HUES64 (cell line): ENCODE measurements at regions not wholly inside any gene's neighbourhood (a gene's known extent, or its start where the extent isn't known, plus 50 kb on each side); places are given as distances from the start of the nearest gene placed in this dataset.

Source experiments
- H3K27ac ChIP-seq: 2 replicates; pipeline ENCODE4 v1.7.0; 2013; ENCODE audit warnings: low read depth, low read length, inconsistent platforms
- H3K27me3 ChIP-seq: 2 replicates; pipeline ENCODE4 v1.6.1; 2013; ENCODE audit warnings: mild to moderate bottlenecking, low read length; ENCODE audit not compliant: insufficient read depth
- H3K36me3 ChIP-seq: 2 replicates; pipeline ENCODE4 v1.6.1; 2013; ENCODE audit warnings: mild to moderate bottlenecking, low read length; ENCODE audit not compliant: insufficient read depth
- H3K4me1 ChIP-seq: 2 replicates; pipeline ENCODE4 v1.6.1; 2013; ENCODE audit warnings: mild to moderate bottlenecking, low read length, moderate library complexity; ENCODE audit not compliant: insufficient read depth
- H3K4me3 ChIP-seq: 2 replicates; pipeline ENCODE4 v1.5.1; 2013; ENCODE audit warnings: mild to moderate bottlenecking, low read length, moderate library complexity
- H3K9ac ChIP-seq: 2 replicates; pipeline ENCODE4 v1.6.1; 2013; ENCODE audit warnings: mild to moderate bottlenecking, low read depth, low read length
- H3K9me3 ChIP-seq: 2 replicates; pipeline ENCODE4 v1.6.1; 2013; ENCODE audit warnings: low read depth, low read length; ENCODE audit not compliant: insufficient read depth
- WGBS: fragments of 150-250, 120-280 bp; methylation state at CpG from one replicate; pipeline ENCODE4 v1.1.7; 2013; ENCODE audit warnings: missing lambda C conversion rate; 5-methylcytosine and 5-hydroxymethylcytosine counted together

DNA sequence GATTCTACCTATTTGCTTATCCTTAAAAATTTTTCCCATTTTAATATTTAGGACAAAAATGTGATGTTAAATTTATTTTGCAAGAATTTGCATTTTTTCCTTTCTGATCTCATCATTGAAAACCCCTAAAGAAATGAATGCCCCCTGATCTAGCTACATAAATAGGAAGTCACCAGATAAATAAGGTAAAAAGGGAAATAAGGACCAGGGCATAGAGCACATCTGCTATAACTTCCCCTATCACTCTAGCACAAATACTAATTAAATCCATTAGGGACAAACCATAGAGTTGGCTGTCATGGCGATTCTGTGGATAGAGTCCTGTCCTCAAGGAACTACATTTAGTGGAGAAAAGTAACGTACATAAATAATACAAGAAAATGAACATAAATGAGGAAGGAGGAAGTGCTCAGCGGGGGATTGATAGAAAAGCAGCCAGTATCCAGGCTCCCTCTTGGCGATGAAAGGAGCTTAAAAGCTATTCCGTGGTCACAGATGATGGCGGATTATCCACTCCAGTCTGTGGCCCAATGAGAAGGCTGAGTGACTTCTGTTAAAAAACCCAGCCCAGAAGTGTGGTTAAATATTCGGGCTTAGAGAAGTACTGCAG, 76.9 kb upstream of the RPL34 start:
- H3K36me3 ChIP-seq, result no peaks in the 10 kb centered on the region
- WGBS, result 90% methylated on average over 6 of the region's 7 CpGs
- 0 out of 2 replicates have a peak, but pooled peaks cover 7% of the 10 kb centered on the region for H3K9me3 ChIP-seq
- no peak overlapping the region for H3K4me3 ChIP-seq
- no peaks in the 10 kb centered on the region for H3K4me1 ChIP-seq
- H3K9ac ChIP-seq, result no peak overlapping the region
- H3K27me3 ChIP-seq, result no peaks in the 10 kb centered on the region
- H3K27ac ChIP-seq, result no peak overlapping the region

DNA sequence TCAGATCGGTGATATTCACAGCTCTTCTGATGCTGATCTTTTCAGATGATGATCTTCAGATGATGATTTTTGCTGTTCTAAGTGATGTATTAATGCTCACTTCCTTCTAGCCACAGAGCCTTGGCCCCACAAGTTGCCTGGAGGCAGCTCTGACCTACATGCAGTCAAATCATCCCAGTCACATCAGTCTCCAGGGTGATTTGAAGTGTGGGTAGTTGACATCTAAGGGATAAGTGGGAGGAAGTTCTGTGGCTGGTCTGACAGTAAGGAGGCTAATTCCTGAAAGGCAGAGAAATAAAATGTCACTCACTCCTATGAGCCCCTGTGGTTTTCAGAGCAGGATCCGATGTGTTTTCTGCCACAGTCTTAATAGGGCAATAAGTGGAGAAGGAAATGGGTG, 79.8 kb upstream of the RPL34 start:
- H3K4me1 ChIP-seq, result no peaks in the 10 kb centered on the region
- no peaks in the 10 kb centered on the region for H3K36me3 ChIP-seq
- no peak overlapping the region for H3K4me3 ChIP-seq
- WGBS, result 88% methylated on average over 1 of the region's 2 CpGs
- no peaks in the 10 kb centered on the region for H3K9me3 ChIP-seq
- no peak overlapping the region for H3K27ac ChIP-seq
- no peak overlapping the region for H3K9ac ChIP-seq
- no peaks in the 10 kb centered on the region for H3K27me3 ChIP-seq

DNA sequence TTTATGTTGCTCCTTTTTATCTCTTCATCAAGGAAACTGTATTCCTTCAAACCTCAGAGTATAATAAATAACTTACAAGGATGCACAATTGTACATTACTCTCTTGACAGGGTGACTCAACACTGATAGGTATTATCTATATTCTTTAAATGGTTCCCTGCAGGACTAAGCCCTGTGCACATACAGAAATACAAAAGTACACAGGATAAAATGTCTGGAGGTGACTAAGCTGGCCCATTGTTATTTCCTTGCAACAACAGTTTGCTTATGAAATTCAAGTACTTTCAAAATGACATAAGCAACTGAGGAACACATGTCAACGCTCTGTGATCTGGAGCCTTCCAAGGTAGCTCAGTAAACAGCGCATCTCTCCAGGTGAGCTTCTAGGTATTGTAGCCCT, 83.8 kb upstream of the RPL34 start:
- WGBS, result 95% methylated on average over 2 of the region's 2 CpGs
- H3K4me3 ChIP-seq, result no peak overlapping the region
- H3K9ac ChIP-seq, result no peak overlapping the region
- no peak overlapping the region for H3K27ac ChIP-seq
- H3K27me3 ChIP-seq, result no peaks in the 10 kb centered on the region
- H3K4me1 ChIP-seq, result no peaks in the 10 kb centered on the region
- no peaks in the 10 kb centered on the region for H3K9me3 ChIP-seq
- H3K36me3 ChIP-seq, result no peaks in the 10 kb centered on the region

DNA sequence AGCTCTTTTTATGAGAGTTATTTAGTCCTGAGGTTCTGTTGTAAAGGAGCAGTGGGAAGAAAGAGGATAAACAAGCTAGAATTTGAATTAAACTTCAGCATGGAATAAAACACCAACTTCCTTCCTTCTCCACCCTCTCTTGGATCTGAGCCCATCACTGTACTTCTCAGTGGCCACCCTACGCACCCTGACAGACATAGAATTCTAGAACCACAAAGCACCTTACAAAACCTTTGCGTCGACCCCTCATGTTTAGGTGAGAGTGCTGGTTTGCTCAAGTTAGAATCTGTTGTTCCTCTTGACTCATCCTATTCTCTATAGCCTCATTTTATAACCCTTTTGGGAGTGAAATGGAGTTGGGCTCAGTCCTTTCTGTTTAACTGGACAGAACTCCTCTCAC, 84.6 kb upstream of the RPL34 start:
- Histone ChIP-seq H3K4me3 (no peak overlapping the region), H3K27ac (no peak overlapping the region), H3K4me1 (no peaks in the 10 kb centered on the region; the same call in 1 of the 2 replicates), H3K36me3 (no peaks in the 10 kb centered on the region), H3K9ac (no peak overlapping the region), H3K27me3 (no peaks in the 10 kb centered on the region), H3K9me3 (no peaks in the 10 kb centered on the region)
- 88% methylated on average over 1 of the region's 3 CpGs for WGBS

DNA sequence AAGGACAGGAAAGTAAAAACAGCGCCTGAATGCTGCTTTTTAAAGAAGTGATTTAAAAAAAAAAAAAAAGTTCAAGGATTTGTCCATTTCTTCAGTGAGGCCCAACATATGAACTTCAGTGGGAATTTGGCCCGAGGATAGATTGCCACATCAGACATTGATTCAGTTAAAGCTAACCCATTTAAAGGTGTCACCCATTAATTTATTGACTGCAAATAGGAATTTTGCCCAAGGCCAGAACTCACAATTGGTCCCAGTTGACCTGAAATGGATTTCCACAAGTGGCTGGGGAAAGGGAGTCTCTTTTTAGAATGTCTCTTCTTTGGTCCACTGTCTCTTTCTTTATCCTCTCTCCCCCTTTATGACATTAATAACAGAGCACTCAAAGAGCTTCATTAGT, 86.5 kb upstream of the RPL34 start:
- Histone ChIP-seq H3K9ac (no peak overlapping the region), H3K27ac (no peak overlapping the region), H3K27me3 (no peaks in the 10 kb centered on the region), H3K4me1 (peaks cover 6% of the 10 kb centered on the region; the same call in 1 of the 2 replicates), H3K36me3 (no peaks in the 10 kb centered on the region), H3K9me3 (no peaks in the 10 kb centered on the region), H3K4me3 (no peak overlapping the region)
- WGBS, result 89% methylated on average over 2 of the region's 2 CpGs

DNA sequence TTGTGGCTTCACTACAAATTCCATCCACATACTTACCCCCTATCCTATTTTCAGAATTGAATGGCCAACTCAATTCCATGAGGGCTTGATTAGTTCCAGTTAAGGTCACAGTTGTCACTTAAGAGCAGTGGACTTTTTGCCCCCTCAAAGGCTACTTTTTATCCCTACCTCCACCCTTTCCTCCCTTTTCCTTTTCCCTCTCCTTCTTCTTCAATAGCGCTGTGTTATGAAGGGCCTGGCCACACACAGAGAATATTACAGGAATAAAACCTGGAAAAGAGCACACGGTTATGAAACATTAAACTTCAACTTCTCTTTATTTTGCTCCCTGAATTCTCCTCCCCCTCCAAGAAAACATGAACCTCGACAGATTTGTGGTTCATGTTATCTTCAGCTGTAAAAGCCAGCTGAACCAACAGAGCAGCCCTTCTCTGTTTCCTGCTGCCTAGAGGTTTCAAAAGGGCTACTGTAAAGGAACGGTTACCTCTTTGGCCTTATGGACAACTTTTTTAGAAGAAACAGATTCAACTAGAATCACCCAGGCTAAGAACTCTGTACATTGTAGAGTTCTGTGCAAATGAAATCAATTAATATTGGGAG, 87.0 kb upstream of the RPL34 start:
- 91% methylated on average over 4 of the region's 4 CpGs for WGBS
- H3K9ac ChIP-seq, result no peak overlapping the region
- no peaks in the 10 kb centered on the region for H3K36me3 ChIP-seq
- H3K4me1 ChIP-seq, result peaks cover 8% of the 10 kb centered on the region; the same call in 1 of the 2 replicates
- H3K27ac ChIP-seq, result no peak overlapping the region
- H3K27me3 ChIP-seq, result no peaks in the 10 kb centered on the region
- no peaks in the 10 kb centered on the region for H3K9me3 ChIP-seq
- H3K4me3 ChIP-seq, result no peak overlapping the region

DNA sequence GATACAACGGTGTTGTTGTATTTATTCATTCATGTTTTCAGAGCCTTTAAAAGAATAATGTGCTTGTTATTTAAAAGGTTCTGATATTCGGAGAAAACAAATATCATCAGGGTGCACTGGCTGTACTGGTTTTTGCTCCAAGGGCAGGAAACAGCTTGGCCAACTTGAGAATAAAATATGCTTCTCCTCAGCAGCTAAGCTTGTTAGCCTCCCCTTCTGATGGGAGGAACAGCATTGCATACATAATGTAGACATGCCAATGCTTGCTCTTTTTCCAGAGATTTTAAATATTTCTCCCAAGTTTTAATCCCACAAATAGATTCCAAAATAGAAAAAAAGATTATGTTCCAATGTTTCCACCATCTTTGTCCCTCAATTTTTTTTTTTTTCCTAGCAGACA, 87.6 kb upstream of the RPL34 start:
- no peak overlapping the region for H3K4me3 ChIP-seq
- no peaks in the 10 kb centered on the region for H3K27me3 ChIP-seq
- H3K27ac ChIP-seq, result no peak overlapping the region
- H3K36me3 ChIP-seq, result no peaks in the 10 kb centered on the region
- 93% methylated on average over 2 of the region's 2 CpGs for WGBS
- no peaks in the 10 kb centered on the region for H3K9me3 ChIP-seq
- no peak overlapping the region for H3K9ac ChIP-seq
- H3K4me1 ChIP-seq, result peaks cover 8% of the 10 kb centered on the region; the same call in 1 of the 2 replicates

DNA sequence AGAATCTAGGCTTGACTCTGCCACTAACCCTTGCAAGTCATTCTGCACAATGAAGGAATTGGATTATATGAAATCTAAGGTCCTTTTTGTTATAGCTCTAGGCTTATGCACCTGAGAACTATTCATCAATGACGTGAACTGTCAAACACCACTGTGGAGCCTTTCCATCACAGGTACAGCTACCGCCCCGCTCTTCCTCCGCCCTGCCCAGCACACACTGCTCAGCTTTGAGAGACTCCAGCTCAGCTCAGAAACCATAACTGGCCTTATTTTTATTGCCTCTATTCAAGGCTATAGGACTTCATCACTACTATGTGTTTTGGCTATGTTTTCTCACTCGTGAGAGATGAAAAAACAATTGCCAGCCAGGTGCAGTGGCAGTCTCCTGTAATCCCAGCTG, 88.2 kb upstream of the RPL34 start:
- H3K36me3 ChIP-seq, result no peaks in the 10 kb centered on the region
- no peaks in the 10 kb centered on the region for H3K27me3 ChIP-seq
- H3K9ac ChIP-seq, result no peak overlapping the region
- no peaks in the 10 kb centered on the region for H3K9me3 ChIP-seq
- no peak overlapping the region for H3K27ac ChIP-seq
- peaks cover 8% of the 10 kb centered on the region; the same call in 1 of the 2 replicates for H3K4me1 ChIP-seq
- no peak overlapping the region for H3K4me3 ChIP-seq
- 81% methylated on average over 5 of the region's 5 CpGs for WGBS

DNA sequence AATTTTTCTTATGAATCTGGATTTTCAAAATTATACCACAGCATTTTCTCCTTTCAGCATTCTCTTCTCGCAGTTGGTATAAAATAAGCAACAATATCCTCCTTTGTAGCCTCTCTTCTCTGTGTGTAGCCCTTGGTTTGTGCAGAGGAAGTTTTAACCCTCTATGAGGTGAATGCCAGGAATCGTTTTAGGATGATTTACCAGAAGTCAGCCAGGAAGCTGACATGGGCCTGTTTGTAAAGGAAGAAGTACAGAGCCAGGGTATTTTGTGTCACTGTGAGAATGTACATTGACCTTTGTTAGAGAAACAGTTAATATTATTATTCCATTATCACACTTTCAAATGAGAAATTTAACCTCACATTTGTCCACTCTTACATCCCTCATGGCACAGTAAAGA, 88.9 kb upstream of the RPL34 start:
- Histone ChIP-seq H3K9ac (no peak overlapping the region), H3K27ac (no peak overlapping the region), H3K36me3 (no peaks in the 10 kb centered on the region), H3K4me1 (peaks cover 8% of the 10 kb centered on the region; the same call in 1 of the 2 replicates), H3K27me3 (no peaks in the 10 kb centered on the region), H3K9me3 (no peaks in the 10 kb centered on the region), H3K4me3 (no peak overlapping the region)
- 93% methylated on average over 2 of the region's 2 CpGs for WGBS

DNA sequence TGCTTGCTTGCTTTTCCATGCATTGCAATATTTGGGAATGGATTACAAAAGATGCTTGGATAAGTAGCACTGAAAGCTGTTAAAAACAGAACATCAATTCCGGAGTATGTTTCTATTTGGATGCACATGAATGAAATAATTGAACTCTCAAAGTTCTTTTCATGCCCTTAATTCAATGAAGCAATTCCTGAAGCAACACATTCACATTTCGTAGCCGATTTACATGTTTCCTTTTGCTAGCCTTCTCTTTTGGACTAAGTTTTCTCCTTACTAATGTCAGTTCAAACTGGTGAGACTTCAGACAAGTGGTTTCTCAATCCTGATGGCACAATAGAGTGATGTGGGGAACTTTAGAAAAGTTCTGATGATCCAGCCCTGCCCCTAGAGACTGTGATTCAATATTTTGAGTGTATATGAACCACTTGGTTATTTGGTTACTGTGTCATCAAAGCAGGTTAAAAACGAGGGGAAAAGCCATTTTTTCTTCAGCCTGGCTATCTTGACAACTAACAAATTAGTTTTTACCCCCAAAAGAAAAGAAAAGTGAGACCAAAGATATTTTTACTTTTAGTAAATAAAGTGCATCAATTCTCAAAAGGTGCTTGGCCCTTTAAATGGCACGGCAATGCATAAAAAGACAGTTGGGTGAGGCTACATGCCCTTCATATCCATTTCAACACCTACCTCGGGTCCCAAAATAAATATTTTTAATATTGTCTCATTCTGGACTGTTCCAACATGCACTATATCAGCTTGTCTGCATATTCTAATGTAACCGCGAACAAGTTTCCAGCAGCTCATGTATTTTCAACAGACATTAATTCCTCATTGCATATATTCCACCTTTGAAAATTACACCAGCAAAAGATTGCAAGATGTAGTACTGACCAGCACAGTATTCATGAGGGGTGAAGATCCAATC, 90.1 kb upstream of the RPL34 start:
- Histone ChIP-seq H3K36me3 (no peaks in the 10 kb centered on the region), H3K9me3 (no peaks in the 10 kb centered on the region), H3K4me1 (peaks cover 8% of the 10 kb centered on the region; the same call in 1 of the 2 replicates), H3K4me3 (no peak overlapping the region), H3K27me3 (no peaks in the 10 kb centered on the region), H3K9ac (no peak overlapping the region), H3K27ac (no peak overlapping the region)
- 88% methylated on average over 8 of the region's 8 CpGs for WGBS

DNA sequence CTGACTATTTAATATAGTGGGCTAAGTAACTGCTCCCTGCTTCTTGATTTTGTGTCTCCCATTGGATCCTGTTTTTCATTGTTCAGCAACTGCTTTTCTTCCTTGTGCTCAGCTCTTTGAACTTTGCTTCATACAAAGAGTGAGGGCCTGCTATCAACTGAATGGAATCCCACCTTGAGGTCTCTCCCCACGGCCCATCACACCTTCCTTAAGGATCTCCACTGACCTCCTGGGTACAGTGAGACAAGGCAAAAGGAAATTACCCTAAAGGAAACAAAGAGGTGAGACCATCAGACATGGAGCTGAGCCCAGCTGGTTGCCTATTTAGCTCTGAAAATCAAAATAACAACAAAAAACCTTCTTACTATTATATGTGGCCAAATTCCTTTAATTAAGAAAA, 91.3 kb upstream of the RPL34 start:
- H3K36me3 ChIP-seq, result no peaks in the 10 kb centered on the region
- H3K4me1 ChIP-seq, result peaks cover 8% of the 10 kb centered on the region; the same call in 1 of the 2 replicates
- no peak overlapping the region for H3K27ac ChIP-seq
- H3K27me3 ChIP-seq, result no peaks in the 10 kb centered on the region
- 57% methylated on average over 1 of the region's 1 CpG for WGBS
- no peak overlapping the region for H3K9ac ChIP-seq
- no peaks in the 10 kb centered on the region for H3K9me3 ChIP-seq
- no peak overlapping the region for H3K4me3 ChIP-seq
